ENCODE measurements at regions not wholly inside any gene's neighbourhood (a gene's known extent, or its start where the extent isn't known, plus 50 kb on each side); places are given as distances from the start of the nearest gene placed in this dataset.

- no peak for DNase-seq
Observed at GRCh38 chr14:100955201-100955600, 51.7 kb upstream of the RTL1 start.

GRCh38 chr14:100962494-100962893 lies 59.0 kb upstream of the RTL1 start:
- no peak for DNase-seq

- no peak for DNase-seq
Observed at GRCh38 chr14:100965296-100965695, 61.8 kb upstream of the RTL1 start.

- no peak for DNase-seq
Observed at GRCh38 chr14:100967178-100967577, 63.7 kb upstream of the RTL1 start.

- no peak for DNase-seq
Observed at GRCh38 chr14:100967930-100968329, 64.4 kb upstream of the RTL1 start.

- no peak for DNase-seq
Observed at GRCh38 chr14:100972118-100972897, 68.8 kb upstream of the RTL1 start.

- no peak for DNase-seq
Observed at GRCh38 chr14:100975671-100976070, 72.1 kb upstream of the RTL1 start.

- DNase-seq, result no peak
Observed at GRCh38 chr14:100979079-100979478, 75.6 kb upstream of the RTL1 start.

GRCh38 chr14:100979780-100980179 lies 76.3 kb upstream of the RTL1 start:
- no peak for DNase-seq

GRCh38 chr14:100980823-100981222 lies 77.3 kb upstream of the RTL1 start:
- no peak for DNase-seq

GRCh38 chr14:100981809-100982208 lies 78.3 kb upstream of the RTL1 start:
- DNase-seq, result no peak

- no peak for DNase-seq
Observed at GRCh38 chr14:100982353-100982752, 78.8 kb upstream of the RTL1 start.

- no peak for DNase-seq
Observed at GRCh38 chr14:100982762-100983161, 79.2 kb upstream of the RTL1 start.

- no peak for DNase-seq
Observed at GRCh38 chr14:100983710-100984109, 80.2 kb upstream of the RTL1 start.

- DNase-seq, result no peak
Observed at GRCh38 chr14:100988011-100988410, 84.5 kb upstream of the RTL1 start.

- no peak for DNase-seq
Observed at GRCh38 chr14:100988411-100988900, 84.9 kb upstream of the RTL1 start.

- DNase-seq, result no peak
Observed at GRCh38 chr14:100988956-100989355, 85.4 kb upstream of the RTL1 start.

GRCh38 chr14:100989924-100990323 lies 86.4 kb upstream of the RTL1 start:
- DNase-seq, result no peak

- DNase-seq, result no peak
Observed at GRCh38 chr14:100994082-100994481, 90.6 kb upstream of the RTL1 start.

- no peak for DNase-seq
Observed at GRCh38 chr14:100994756-100995330, 91.3 kb upstream of the RTL1 start.

- DNase-seq, result no peak
Observed at GRCh38 chr14:101000711-101001250, 97.3 kb upstream of the RTL1 start.

- no peak for DNase-seq
Observed at GRCh38 chr14:101001311-101002069, 98.0 kb upstream of the RTL1 start.

GRCh38 chr14:101002738-101003137 lies 99.2 kb upstream of the RTL1 start:
- no peak for DNase-seq

- no peak for DNase-seq
Observed at GRCh38 chr14:101004176-101004575, 100.7 kb upstream of the RTL1 start.
